NT2/D1 (cell line): ENCODE measurements at regions not wholly inside any gene's neighbourhood (a gene's known extent, or its start where the extent isn't known, plus 50 kb on each side); places are given as distances from the start of the nearest gene placed in this dataset.

Experiments used
- DNase-seq: peaks from one replicate; pipeline ENCODE4 v3.0.0-alpha.2; 2011; ENCODE audit warnings: low read depth, low spot score
- H3K27me3 ChIP-seq: 2 replicates; pipeline ENCODE4 v1.6.0; 2011; ENCODE audit warnings: mild to moderate bottlenecking; ENCODE audit not compliant: insufficient read length, insufficient read depth
- H3K36me3 ChIP-seq: 2 replicates; pipeline ENCODE4 v1.6.1; 2011; ENCODE audit warnings: mild to moderate bottlenecking, low read length, mixed read lengths; ENCODE audit not compliant: insufficient read depth, insufficient read length
- H3K4me1 ChIP-seq: 2 replicates; pipeline ENCODE4 v1.5.1; 2011; ENCODE audit not compliant: insufficient read depth, insufficient read length
- H3K4me3 ChIP-seq: 2 replicates; pipeline ENCODE4 v1.5.1; 2011; ENCODE audit warnings: low read depth; ENCODE audit not compliant: insufficient read length
- H3K9ac ChIP-seq: 2 replicates; pipeline ENCODE4 v1.6.0; 2011; ENCODE audit warnings: low read depth; ENCODE audit not compliant: insufficient read length
- H3K9me3 ChIP-seq: 2 replicates; pipeline ENCODE4 v1.5.1; 2011; ENCODE audit warnings: mild to moderate bottlenecking, low read length; ENCODE audit not compliant: insufficient read depth
- SUZ12 ChIP-seq: IDR thresholded peaks from 2 replicates; pipeline ENCODE4 v1.6.1; 2011; ENCODE audit not compliant: insufficient read length, insufficient read depth; ENCODE audit errors: extremely low read depth
- YY1 ChIP-seq: IDR thresholded peaks from 2 replicates; pipeline ENCODE4 v1.6.1; 2011; ENCODE audit not compliant: insufficient read length, insufficient read depth
- ZNF274 ChIP-seq: IDR thresholded peaks from 2 replicates; pipeline ENCODE4 v1.6.1; 2011; ENCODE audit warnings: mild to moderate bottlenecking, low read depth, low read length

DNA sequence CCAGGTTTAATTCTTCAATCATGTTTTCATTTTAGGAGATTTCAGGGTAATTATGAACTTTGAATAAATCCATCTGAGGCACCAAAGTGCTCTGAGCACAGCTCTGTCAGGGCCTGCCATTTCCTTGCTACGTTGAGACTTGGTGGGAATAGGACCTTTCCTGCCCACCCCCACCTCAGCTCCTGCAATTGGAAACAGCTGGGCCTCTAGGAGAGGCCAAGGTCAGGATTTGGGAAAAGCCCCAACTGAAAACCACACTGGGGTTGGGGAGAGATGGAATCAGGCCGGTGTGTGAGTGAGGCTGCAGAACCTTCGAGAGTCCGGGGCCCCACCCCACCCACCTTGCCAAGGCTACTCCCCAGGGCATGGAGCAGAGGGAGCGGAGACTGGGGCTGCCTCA lies 212.7 kb upstream of the BCOR start:
- no peaks in the 10 kb centered on the region for H3K27me3 ChIP-seq
- no peak overlapping the region for H3K4me3 ChIP-seq
- no peaks in the 10 kb centered on the region for H3K9me3 ChIP-seq
- peaks cover 3% of the 10 kb centered on the region for H3K4me1 ChIP-seq
- DNase-seq: no peak
- no peak overlapping the region for H3K9ac ChIP-seq
- H3K36me3 ChIP-seq: no peaks in the 10 kb centered on the region
- no peak for TF ChIP-seq YY1
- no peak for TF ChIP-seq ZNF274
- TF ChIP-seq SUZ12: no peak

DNA sequence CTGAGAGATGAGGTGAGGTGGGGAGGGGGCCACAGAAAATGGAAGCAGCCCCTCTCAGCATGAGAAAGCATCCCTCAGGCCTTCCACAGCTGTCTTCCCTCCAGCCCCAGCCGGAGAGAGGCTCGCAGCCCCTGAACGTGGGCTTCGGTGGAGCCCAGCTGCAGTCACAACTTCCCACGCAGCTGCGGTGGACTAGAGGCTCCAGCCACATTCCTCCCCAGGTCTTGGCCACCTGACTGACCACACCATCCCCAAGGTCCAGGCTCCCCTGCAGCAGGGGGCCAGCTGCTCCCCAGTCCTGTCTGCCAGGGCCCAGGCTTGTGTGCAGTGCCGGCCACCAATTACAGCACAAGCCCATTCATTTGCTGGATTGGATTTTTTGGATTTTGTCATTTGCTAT lies 212.3 kb upstream of the BCOR start:
- Histone ChIP-seq H3K36me3 (no peaks in the 10 kb centered on the region), H3K27me3 (no peaks in the 10 kb centered on the region), H3K9me3 (no peaks in the 10 kb centered on the region), H3K4me3 (no peak overlapping the region), H3K4me1 (peaks cover 3% of the 10 kb centered on the region), H3K9ac (no peak overlapping the region)
- no peak for DNase-seq
- TF ChIP-seq ZNF274 (no peak), YY1 (no peak), SUZ12 (no peak)

DNA sequence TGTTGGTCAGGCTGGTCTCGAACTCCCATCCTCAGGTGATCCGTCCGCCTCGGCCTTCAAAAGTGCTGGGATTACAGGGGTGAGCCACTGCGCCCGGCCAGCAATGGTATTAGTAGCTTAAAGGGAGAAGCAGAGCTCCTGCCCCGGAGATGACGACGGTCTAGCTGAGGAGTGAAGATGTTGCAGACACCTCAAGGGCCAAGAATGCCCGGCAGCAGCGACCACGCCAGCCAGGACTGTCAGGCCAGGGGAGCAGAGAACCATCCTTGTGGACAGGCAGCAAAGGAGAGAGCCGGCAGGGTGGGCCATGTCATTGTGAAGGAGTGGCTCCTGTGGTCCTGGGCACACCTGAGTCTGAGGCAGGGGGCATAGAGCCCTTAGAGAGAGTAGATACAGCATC lies 210.1 kb upstream of the BCOR start:
- Histone ChIP-seq H3K4me3 (no peak overlapping the region), H3K4me1 (peaks cover 3% of the 10 kb centered on the region), H3K27me3 (no peaks in the 10 kb centered on the region), H3K9ac (no peak overlapping the region), H3K9me3 (no peaks in the 10 kb centered on the region), H3K36me3 (no peaks in the 10 kb centered on the region)
- TF ChIP-seq SUZ12 (no peak), YY1 (no peak), ZNF274 (no peak)
- DNase-seq: no peak

DNA sequence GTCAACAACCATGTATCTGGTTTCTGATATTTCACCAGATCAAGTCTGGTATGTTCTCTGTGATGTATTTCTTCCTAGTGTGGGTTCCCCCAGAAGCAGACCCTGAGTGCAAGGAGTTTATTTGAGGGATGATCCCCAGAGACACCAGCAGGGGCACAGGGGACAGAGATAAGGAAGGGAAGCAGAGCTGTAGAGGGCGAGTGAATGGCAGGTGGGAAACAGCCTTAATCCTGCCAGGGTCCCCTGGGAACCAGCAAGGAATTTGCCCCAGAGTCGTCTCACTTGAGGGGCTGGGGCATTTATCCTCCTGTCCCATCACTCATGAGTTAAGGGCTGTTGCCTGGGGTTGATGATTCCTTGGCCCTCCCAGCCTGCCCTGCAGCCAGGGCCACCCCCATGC lies 206.4 kb upstream of the BCOR start:
- peaks cover 6% of the 10 kb centered on the region for H3K27me3 ChIP-seq
- DNase-seq: no peak
- no peaks in the 10 kb centered on the region for H3K4me1 ChIP-seq
- no peak for TF ChIP-seq ZNF274
- no peak for TF ChIP-seq SUZ12
- TF ChIP-seq YY1: no peak
- H3K9me3 ChIP-seq: no peaks in the 10 kb centered on the region
- H3K36me3 ChIP-seq: no peaks in the 10 kb centered on the region
- H3K4me3 ChIP-seq: no peak overlapping the region
- no peak overlapping the region for H3K9ac ChIP-seq

DNA sequence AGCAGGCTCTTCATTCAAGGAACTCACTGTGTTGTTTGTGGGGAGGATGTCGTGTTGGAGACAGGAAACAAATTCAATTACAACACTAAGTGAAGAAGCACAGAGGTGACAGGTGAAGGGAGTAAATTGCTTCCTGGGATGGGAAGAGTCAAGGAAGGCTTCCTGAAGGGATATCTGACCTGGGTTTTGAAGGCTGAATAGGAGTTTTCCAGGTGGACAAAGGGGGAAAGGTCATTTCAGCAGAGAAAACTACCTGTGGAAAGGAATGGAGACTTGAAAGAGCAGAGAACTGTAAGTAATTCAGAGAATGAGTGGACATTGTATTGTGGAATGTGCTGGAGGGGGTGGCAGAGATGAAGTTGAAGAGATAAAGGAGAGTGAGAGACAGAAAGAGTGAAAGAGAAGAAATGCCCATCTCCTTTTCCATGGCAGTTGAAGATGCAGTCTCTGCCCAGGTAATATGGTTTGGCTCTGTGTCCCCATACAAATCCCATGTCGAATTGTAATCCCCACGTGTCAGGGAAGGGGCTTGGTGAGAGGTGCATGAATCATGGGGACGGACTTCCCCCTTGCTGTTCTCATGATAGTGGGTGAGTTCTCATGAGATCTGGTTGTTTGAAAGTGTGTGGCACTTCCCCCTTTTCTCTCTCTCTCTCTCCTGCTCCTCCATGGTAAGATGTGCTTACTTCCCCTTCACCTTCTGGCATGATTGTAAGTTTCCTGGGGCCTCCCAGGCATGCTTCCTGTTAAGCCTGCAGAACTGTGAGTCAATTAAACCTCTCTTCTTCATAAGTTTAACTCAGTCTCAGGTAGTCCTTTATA lies 205.7 kb upstream of the BCOR start:
- Histone ChIP-seq H3K27me3 (peaks cover 6% of the 10 kb centered on the region), H3K36me3 (no peaks in the 10 kb centered on the region), H3K4me3 (no peak overlapping the region), H3K9ac (no peak overlapping the region), H3K4me1 (no peaks in the 10 kb centered on the region), H3K9me3 (no peaks in the 10 kb centered on the region)
- TF ChIP-seq YY1 (no peak), SUZ12 (no peak), ZNF274 (no peak)
- DNase-seq: no peak

DNA sequence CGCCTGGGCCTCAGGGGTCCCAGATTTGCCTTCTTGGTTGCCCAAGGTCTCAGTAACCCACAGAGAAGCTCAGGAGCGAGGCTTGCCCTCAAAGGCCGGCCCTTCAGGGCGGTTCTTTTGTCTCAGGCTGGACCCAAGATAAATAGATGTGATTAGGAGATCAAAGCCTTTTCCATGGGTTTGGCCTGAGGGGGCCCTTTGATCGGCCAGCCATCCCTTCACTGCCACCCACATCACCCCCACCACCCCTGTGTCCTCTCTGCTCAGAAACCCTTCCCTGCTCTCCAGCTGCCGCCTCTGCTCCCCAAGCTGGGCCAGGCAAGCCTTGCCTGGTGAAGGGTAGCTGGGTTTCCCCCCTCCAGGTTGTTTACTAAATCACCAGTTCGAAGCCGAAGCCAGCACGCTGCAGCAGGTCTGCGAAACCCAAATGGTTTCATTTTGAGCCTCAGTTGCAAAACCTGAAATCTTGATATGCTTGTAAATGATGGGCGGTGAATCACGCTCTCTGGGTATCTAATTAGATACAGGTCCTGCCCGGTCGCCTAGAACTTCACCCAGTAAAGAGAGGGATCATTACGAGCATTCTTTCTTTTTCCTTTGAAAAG lies 202.6 kb upstream of the BCOR start:
- no peak for DNase-seq
- H3K4me3 ChIP-seq: no peak overlapping the region
- no peaks in the 10 kb centered on the region for H3K4me1 ChIP-seq
- H3K36me3 ChIP-seq: no peaks in the 10 kb centered on the region
- no peak for TF ChIP-seq ZNF274
- no peak for TF ChIP-seq YY1
- TF ChIP-seq SUZ12: no peak
- H3K9me3 ChIP-seq: no peaks in the 10 kb centered on the region
- peak overlapping the region; percentile 42 for H3K9ac ChIP-seq
- peaks cover 6% of the 10 kb centered on the region for H3K27me3 ChIP-seq

DNA sequence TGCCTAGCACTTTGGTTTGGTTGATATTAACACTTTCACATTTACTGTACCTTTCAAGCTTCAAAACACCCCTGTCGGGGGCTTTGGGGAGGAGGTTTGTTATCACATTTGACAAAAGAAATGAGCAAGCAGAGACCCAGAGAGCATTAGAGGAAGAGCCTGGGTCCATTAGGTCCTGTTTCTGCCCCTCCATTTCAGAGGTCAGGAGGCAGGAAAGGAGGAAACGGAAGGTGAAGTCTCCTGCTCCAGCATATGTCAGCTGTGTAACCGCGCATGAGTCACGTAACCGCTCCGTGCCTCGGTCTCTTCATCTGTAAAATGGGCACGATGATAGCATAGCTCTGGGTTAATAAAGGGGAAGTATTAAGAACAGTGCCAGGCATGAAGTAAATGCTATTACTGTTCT lies 201.9 kb upstream of the BCOR start:
- no peak overlapping the region for H3K4me3 ChIP-seq
- DNase-seq: no peak
- peak overlapping the region; percentile 10 for H3K9ac ChIP-seq
- no peaks in the 10 kb centered on the region for H3K9me3 ChIP-seq
- no peaks in the 10 kb centered on the region for H3K4me1 ChIP-seq
- no peaks in the 10 kb centered on the region for H3K36me3 ChIP-seq
- H3K27me3 ChIP-seq: peaks cover 6% of the 10 kb centered on the region
- TF ChIP-seq YY1 (no peak), ZNF274 (no peak), SUZ12 (no peak)
